ENCODE measurements at regions not wholly inside any gene's neighbourhood (a gene's known extent, or its start where the extent isn't known, plus 50 kb on each side); places are given as distances from the start of the nearest gene placed in this dataset.
A peak's percentile ranks its signal among the peaks of the same experiment; 100 is the strongest.

DNA sequence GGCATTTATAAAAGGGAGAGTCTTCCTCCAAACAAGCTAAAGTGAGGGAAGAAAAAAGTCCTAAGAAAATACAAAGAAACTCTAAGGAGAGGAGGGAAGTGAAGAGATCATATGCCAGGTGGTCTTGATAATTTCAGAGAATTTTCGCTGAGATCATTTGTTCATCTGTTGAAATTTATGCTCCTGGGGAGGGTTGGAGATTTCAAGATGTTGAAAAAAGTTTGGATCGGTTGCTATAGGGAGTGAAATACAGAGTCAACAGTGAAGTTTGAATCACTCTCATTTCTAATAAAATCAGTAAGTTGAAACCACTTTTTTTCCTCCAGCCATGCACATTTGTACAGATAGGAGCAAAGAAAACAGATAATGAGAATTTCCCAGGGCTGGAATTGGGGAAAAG lies 299.1 kb upstream of the ADAMTS5 start:
- no peak for ATAC-seq

GRCh38 chr21:27265492-27265891 lies 298.6 kb upstream of the ADAMTS5 start:
- no peak for ATAC-seq

- ATAC-seq, result no peak
Measured at GRCh38 chr21:27261676-27262075, 294.8 kb upstream of the ADAMTS5 start.

DNA sequence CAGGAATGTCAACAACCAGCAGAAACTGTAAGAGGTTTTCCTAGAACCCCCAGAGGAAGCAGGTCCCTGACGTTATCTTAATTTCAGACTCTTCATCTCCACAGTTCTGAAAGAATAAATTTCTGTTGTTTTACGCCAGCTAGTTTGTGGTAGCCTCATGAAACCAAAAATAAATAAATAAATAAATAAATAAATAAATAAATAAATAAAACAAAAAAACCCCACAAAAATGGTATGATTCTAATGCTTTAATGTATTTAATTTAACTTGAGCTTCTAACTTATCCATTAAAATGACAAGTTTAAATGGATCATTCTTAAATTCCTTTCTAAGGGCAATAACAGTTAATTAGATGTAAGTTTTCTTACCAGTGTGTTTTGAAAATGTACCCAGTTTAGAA lies 293.8 kb upstream of the ADAMTS5 start:
- ATAC-seq, result no peak

GRCh38 chr21:27258742-27259448 lies 292.0 kb upstream of the ADAMTS5 start:
- no peak for ATAC-seq

DNA sequence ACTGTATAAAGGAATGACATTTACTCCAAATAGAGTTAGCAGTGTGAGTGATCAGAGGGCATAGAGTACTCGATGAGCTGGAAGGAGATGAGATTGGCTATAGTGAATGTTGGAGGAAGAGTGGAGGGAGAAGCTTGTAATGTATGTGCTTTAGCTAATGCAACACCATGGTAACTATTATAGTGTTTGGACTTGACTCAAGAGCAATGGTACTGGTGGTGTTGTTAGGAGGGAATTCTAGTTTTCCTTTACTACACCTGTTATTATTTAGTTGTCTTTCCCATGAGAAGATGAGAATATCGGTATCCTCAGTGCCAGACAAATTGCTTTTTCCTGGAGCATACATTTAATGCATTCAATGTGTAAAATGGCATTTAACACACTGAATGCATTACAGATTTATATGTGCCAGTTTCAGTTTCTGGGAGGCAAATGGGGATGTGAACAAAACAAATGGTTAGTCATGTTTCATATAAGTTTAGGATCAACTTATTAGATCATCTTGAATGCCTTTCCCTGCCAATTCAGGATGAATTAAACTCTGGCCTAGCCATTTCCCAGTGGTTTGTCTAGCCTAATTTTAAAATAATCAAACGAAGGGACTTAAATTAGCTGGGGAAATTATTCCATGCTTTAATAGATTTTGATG lies 291.1 kb upstream of the ADAMTS5 start:
- ATAC-seq, result no peak

DNA sequence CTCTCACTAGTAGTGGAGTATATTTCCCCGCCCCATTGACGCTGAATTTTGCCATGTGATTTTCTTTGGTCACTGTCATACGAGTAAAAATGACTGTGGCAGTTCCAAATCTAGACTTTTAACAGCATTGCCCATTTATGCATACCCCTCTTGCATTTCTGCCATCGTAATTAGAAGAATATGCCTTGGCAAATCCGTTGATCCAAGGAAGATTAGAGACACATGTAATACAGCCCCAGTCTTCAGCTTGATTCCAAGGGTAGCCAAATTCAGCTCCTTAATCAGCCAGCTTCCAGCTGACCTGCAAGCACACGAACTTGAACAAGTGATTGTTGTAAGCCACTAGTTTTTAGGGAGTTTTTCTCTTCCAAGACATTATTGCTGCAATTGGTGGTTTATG lies 290.3 kb upstream of the ADAMTS5 start:
- ATAC-seq, result no peak

- ATAC-seq, result no peak
Measured at GRCh38 chr21:27251752-27252151, 284.9 kb upstream of the ADAMTS5 start.

- no peak for ATAC-seq
Measured at GRCh38 chr21:27250366-27250765, 283.5 kb upstream of the ADAMTS5 start.

- ATAC-seq, result no peak
Measured at GRCh38 chr21:27248814-27249213, 281.9 kb upstream of the ADAMTS5 start.

- ATAC-seq, result no peak
Measured at GRCh38 chr21:27246741-27247140, 279.9 kb upstream of the ADAMTS5 start.

DNA sequence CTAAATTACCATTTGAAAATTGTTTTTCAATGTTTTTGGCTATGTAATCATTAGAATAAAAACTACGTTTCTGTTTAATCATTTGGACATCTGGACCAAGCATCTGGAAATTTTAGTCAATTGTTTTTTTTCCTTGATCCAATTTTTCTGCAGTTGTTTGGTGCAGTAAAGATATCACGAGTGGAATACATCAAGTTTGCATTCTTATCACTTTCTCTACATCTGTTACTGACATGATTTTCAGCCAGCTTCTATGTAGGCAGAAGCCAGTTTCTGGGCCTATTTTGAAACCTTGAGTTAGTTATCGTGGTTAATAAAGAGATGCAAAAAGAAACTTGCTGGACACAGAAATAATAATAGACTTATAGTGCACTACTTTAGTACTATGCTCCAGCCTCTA lies 277.9 kb upstream of the ADAMTS5 start:
- ATAC-seq, result no peak

DNA sequence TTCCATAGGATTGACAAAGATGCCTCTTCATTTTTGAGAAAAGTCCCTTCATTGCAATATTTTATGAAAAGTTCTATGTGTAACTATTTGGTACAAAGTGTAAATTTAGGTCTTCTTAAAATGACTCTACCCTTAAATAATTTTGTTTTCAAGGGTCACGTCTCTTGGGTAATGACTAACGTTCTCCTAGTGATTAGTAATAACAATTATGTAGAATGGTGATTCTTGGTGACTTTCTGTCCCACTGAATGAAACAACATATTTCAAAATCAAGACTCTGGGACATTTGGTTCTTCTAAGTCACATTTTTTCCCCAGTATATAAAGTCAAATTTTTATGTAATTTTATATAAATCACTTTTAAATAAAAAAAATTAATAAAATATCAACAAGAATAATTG lies 277.5 kb upstream of the ADAMTS5 start:
- ATAC-seq, result no peak

DNA sequence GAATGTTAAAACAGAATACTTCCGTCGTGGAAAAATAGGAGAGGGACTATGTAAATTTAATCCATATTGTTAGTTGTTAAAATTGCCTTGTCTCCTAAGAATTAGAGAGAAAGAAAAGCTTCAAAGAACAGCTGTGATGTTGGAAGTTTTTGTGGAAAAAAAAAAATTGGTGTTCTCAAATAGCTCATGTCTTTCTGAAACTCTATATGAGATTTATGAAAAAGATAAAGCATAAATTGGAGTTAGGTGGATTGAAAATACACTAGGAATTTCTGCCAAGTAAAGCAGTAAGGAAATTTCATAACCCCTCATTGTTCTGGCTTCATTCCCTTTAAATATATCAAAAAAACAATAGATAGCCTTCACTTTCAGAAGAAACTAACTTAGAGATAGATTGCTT lies 274.0 kb upstream of the ADAMTS5 start:
- no peak for ATAC-seq

- no peak for ATAC-seq
Measured at GRCh38 chr21:27233514-27234115, 266.7 kb upstream of the ADAMTS5 start.

DNA sequence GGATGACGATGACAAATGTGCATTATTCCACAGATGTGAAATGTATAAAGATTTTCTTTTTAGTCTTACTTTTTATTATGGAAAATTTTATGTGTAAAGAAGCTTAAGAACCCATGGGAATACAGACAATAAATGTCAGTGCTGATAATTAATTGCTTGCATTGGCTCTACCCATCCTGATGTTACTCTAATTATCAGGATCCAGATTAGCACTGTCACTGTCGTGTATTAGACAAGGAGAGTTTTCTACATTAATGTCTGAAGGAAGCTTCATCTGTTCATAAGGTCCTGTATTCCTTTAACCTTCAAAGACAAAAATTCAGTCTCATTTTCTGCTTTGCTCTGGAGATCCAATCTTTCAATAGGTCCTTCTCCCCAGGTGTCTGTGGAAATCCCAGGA lies 259.1 kb upstream of the ADAMTS5 start:
- ATAC-seq, result no peak

- ATAC-seq, result no peak
Measured at GRCh38 chr21:27225151-27225550, 258.3 kb upstream of the ADAMTS5 start.

DNA sequence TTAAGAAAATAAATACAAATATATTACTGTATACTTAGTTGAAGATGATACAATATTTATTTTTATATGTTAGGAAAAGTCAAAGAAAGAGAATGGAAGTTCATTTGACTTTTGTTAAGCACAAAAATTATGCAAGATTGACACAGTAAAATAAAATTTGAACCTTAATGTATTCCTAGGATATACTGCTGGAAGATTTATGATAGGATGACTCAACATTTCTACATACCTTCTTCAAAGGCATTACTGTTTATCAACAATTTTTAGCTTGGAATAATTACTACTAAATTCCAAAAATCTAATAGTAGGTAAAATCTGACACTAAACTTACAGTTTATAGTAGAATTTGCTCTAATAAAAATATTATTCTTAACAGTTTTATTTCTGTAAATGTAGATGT lies 257.3 kb upstream of the ADAMTS5 start:
- no peak for ATAC-seq

GRCh38 chr21:27221077-27221476 lies 254.2 kb upstream of the ADAMTS5 start:
- no peak for ATAC-seq

DNA sequence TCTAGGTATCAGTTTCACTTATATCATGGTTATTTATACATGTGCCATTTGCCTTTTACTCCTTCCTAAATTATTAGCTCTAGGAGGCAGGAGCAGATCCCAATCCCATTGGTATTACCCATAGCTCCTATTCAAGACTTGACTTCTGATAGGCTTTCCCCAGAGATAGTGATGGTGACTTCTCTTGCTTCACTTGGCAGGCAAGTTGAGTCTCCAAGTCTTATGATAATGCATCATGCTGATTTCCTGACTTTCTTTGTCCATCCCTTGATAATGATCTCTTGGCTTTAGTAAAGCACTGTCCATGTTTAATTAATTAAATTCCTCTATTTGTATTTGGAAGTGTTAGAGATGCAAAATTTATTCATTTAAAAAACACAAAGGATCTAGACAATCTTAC lies 253.5 kb upstream of the ADAMTS5 start:
- ATAC-seq, result no peak

DNA sequence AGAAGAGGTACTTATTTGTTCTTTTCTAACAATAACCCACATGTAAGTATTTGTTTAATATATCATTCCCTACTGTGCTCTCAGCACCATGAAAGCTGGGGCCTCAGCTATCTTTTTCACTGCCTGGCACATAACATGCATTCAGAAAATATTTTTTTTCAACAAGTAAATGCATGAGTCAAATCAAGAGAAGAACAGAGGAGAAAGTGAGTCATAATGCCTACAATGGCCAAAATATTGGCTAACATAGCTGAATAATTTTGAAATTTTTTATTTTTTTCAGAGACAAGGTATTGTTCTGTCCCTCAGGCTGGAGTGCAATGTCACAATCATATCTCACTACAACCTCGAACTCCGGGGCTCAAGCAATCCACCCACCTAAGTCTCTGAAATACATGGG lies 252.2 kb upstream of the ADAMTS5 start:
- peak; percentile 48 for ATAC-seq

- ATAC-seq, result no peak
Measured at GRCh38 chr21:27213303-27213702, 246.4 kb upstream of the ADAMTS5 start.

GRCh38 chr21:27212441-27212840 lies 245.6 kb upstream of the ADAMTS5 start:
- ATAC-seq, result no peak

GRCh38 chr21:27209546-27209945 lies 242.7 kb upstream of the ADAMTS5 start:
- ATAC-seq, result no peak

All from esophagus mucosa (tissue), 1 donor.